ENCODE measurements at regions not wholly inside any gene's neighbourhood (a gene's known extent, or its start where the extent isn't known, plus 50 kb on each side); places are given as distances from the start of the nearest gene placed in this dataset. TPM values are rescaled to one million over a fixed set of nuclear protein-coding genes. Genes with fewer than 3 reads are reported as not detected.

- no peak for TF ChIP-seq CTCF (IDR thresholded peaks at IDR 0.05)
- Histone ChIP-seq H3K36me3 (no peaks in the 10 kb centered on the region), H3K27ac (no peak overlapping the region), H3K4me1 (ENCODE audit: insufficient read depth) (no peaks in the 10 kb centered on the region), H3K4me3 (no peak overlapping the region), H3K9me3 (no peaks in the 10 kb centered on the region), H3K27me3 (no peaks in the 10 kb centered on the region)
- WGBS, 3 donors: 33 to 44% (median 39%) methylated on average over 5 of the region's 5 CpGs
- intact Hi-C loops (cut with DNase I): no loop called here
- DNase-seq: no peak
These were observed 361.9 kb downstream of the PCDH19 start for GRCh38 chrX:100048156-100048555.

Small RNAs in the stretch of these regions (small RNA-seq; reads per million reads assigned to genes)
- gene RF00402: not detected
